ENCODE measurements at regions not wholly inside any gene's neighbourhood (a gene's known extent, or its start where the extent isn't known, plus 50 kb on each side); places are given as distances from the start of the nearest gene placed in this dataset.
"Not testable (repeated sequence)": the region's sequence is repeated elsewhere in the genome, so short reads cannot be mapped to it uniquely, and the experiment has no call there.

DNA sequence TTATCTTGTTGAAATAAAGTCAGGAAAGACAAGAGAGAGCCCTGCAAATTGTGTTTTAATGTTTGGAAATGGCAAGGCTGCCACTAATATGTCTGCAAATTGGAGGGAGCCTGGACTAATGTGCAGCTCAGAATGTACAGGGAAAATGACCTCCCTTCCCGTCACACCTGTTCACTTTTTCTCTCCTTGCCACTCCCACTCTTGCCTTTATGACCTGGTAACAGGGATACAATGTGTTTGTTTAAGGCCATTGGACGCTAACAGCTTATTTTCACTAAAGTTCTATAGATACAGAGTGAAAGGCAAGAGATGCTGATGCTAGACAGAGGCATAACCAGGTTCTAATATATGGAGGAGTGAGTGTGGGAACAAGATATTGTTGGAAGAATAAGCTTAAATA, 203.9 kb downstream of the RAB38 start:
- DNase-seq (ENCODE audit: low read depth in 2 of 2) = no peak

DNA sequence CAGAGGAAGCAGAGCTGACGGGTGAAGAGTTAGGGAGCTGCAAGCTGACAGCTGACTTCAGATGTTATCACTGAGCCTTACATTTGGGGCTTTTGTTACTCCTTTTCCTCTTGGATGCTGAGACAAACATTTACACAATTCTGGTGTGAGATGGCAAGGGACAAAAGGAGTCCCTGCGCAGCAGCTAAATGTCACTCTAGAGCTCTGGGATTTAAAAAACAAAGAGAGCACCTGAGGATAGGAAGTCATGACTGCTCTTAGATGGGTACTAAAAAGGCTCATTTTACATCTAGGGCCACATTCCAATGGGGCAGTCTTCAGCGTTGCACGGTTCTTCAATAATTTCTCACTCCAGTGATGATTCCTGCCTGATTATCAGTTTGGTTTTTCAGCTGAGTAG, 204.5 kb downstream of the RAB38 start:
- DNase-seq (ENCODE audit: low read depth in 2 of 2) = no peak

DNA sequence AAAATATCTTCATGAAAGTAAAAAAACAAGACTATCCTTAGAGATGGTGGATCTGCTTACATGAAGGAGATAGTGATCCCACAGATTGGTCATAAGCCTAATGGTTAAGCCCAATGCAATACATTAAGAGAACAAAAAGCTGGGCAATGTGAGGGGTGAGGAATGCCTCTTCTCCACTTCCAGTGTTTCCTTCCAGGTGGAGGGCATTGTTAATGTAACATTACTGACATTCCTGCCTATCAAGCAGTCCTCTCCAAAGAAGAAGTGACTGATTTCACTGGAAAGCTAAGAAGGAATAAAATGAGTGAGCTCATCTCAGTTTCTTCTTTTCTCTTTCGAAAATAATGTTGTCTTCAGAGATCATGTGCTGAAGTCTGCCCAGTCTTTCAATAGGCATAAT, 207.8 kb downstream of the RAB38 start:
- DNase-seq (ENCODE audit: low read depth in 2 of 2) = no peak

DNA sequence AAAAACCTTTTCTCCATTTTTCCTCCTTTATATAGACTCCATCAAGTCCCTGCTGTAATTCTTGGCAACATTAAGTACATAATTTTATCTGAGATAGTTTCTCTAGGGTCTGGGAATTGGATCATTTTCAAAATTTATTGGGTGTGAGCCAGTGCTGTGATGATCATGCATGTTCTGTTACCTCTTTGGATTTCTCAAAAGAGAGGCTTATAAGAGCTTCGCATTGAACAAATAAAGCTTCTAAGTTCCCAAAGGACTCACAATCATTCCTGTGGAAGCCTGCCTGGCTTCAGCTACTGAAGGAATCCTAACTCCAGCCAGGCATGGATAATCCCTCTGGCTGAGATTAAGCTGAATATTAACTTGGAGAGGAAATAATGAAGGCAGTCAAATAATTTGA, 208.5 kb downstream of the RAB38 start:
- no peak for DNase-seq (ENCODE audit: low read depth in 2 of 2)

DNA sequence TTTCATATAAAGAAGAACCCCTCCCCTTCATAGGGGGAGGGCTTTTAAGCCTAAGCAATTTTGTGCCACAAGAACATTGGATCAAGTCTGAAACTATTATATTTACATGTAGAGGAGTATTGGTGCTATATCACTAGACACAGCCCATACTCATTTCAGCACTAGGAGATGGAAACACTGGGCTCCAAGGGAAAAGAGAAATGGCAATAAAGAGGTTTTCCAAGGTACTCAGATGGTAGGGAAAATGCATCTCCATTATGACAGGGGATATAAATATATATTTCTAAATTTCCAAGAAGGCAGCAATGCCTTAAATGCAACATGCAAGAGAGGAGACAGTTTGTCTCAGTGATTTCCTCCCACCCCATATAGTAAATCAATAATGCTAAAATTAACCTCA, 209.0 kb downstream of the RAB38 start:
- no peak for DNase-seq (ENCODE audit: low read depth in 2 of 2)

DNA sequence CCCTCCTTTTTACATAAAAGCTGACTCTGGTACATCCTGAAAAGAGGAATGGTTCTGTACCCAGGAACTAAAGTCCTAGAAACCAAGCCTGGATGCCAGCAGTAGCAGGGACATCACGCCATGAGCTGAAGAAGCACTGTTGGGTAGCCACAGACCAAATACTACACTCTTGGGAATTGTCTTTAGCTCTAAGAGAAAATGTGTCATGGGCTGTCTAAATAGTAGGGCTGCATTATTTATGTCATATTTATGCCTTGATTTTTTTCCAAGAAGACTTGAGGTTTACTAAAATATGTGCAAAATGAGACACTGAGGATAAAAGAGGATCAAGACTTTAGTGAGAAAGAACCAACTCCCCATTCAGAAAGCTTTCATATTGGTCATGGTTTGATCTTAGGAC, 213.6 kb downstream of the RAB38 start:
- no peak for DNase-seq (ENCODE audit: low read depth in 2 of 2)

DNA sequence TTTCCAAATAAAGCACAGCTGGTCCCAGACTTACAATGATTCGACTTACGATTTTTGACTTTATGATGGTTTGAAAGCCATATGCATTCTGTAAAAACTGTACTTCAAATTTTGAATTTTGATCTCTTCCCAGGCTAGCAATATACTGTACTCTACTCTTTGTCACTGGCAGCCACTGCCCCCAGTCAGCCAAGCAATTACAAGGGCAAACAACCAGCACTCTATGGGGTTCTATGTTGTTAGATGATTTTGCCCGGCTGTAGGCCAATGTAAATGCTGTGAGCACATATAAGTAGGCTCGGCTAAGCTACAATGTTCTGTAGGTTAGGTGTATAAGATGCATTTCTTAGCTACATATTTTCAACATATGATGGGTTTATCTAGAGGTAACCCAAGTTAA, 217.3 kb downstream of the RAB38 start:
- no peak for DNase-seq (ENCODE audit: low read depth in 2 of 2)

DNA sequence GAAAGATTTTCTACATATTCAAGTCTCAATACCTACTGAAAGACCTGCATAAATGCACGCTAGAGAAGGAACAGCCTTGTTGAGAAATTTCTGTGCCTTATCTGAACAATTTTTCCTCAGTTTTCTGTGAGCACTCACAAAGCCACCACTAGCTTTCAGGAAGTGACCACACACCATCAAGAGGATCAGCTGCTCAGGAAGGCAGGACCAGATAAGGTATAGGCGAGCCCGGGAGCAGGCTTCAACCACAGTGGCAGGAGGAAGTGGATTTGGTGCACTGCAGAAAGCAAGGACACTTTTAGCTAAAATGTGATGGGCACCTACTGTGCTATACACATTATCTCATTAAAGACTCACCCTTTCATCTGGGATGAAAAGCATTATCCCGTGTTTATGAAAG, 220.8 kb downstream of the RAB38 start:
- DNase-seq (ENCODE audit: low read depth in 2 of 2) = no peak

DNA sequence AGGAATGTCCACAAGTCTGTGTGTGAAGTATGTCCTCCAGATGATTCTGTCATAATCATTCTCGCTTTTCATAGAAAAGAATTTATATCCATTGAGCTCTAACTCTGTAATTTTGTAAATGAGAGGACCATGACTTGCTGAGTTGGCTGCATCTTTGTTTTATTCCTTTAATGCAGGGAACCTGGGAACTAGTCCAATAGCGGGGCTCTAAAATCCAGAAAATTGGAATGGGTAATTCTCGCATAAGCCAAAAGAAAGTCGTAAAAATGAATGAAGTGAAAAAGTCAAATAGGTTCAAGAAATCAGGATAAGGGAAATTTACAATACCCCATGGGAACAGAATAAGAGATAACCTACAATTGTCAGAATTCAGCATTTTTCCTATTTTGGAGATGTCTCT, 232.5 kb downstream of the RAB38 start:
- DNase-seq (ENCODE audit: low read depth in 2 of 2) = no peak

DNA sequence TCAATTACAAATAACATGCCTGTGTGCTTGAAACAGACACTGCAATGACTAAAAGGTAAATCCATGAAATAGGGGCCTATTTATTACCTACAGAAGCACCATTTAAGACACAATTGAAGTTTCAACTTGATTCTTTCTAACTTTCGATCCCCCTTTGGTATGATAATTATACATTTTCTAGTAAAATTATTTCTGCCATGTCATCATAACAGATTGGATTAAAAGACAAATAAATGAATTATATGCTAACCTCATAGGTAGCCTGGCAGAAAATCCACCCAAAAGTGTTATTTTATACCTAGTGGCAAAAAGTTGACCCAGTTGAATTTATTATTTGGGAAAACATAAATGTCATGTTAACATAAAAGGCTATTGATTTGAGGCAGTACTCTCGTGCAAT, 241.1 kb downstream of the RAB38 start:
- DNase-seq (ENCODE audit: low read depth in 2 of 2) = no peak

DNA sequence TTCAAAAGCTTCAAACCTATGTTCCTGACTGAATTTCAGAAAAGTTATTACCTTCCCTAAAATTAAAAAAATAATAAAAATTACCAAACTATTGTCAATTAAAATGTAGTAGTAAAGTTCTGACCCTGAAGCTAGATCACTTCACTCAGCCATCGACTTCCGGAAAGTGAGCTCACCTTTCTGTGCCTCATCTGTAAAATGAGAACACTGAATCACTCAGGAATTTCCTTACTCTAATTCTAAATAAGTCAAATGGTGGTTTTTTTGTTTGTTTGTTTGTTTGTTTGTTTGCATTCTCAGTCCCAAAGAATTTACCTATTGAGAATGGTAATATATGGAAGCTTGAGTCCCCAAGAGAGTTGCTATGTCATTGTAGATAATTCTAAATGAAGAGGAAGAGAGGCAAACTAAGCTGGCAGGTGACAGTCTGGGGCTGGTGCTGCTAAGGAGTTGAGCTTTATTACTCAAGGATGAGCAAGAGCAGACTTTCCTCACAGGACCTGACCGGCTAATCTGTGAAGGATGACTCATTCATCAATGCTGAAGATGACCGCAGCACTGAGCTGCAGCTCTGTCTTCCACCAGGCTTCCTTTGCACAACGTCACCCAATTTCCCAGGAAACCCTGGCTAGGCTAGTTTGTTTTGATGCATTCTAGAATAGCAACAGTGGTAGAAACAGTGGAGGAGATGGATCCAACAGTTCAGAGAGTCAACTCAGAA, 248.8 kb downstream of the RAB38 start:
- DNase-seq (ENCODE audit: low read depth in 2 of 2) = no peak

DNA sequence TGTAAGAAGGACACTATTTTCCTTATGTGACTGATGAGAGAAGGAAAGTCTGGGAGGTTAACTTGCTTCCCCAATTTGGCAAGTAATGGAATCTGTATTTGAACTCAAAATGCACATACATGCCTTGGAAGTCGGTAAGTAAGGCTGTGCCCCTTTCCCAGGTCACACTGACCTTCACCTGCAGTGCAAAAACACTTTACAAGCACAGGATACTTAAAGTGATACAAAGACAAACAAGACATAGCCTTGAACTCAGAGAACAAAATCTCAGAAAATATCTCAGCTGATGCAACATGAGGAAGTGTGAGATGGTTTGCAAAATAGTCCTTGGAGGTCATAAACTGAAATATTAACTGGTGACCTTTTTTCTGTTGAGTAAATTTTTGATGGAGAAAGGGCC, 251.1 kb downstream of the RAB38 start:
- DNase-seq (ENCODE audit: low read depth in 2 of 2) = no peak

DNA sequence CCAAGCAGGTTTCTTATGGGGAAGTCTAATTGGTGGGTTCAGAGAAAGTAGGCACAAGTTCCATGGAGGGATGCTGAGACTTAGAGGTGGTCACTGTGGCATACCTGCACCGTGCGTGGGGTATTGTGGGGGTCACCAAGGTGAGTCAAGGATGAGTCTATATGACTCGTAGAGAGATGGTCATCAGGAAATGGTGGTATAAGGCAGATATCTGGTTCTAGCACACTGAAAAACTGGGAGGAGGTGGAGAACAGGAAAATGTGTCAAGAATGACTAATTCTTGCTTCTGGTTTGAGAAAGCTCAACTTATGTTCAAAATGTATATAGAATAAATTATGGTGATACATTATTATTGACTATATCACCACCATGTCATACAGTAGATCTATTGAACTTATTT, 258.1 kb downstream of the RAB38 start:
- no peak for DNase-seq (ENCODE audit: low read depth in 2 of 2)

DNA sequence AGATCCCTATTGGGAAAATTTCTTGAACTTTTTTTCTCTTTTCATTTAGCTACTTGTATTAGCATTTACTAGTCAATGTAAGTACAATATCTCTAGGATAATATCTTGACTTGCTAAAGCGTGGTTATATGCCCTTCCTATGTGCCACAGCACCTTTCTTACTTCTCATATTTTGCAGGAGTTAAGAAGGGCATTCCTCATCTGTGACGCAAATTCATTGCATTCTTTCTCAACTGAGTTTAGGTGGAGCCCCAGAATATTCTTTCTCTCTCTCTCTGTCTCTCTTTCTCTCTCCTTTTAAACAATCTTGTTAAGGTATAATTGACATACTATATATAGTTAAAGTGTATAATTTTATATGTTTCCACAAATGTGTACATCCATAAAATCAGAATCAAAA, 266.1 kb downstream of the RAB38 start:
- no peak for DNase-seq (ENCODE audit: low read depth in 2 of 2)

DNA sequence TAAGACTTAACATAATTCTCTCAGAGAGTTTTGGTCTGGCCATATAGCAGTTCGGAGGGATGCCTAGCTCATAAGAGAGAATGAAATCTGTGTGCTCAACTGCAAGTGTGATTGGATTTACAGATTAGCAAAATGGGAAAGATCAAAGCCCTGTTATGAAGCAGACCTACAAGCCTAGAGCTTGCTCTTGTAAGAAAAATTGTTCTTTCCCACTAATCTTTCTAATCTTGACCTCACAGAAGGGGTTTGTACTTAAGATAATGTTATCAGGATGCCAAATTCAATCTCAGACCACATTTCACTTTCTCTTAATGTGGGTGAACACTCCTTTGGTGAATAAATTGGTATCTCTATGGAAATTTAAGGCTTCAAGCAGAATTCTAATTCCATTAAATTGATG, 267.2 kb downstream of the RAB38 start:
- no peak for DNase-seq (ENCODE audit: low read depth in 2 of 2)

DNA sequence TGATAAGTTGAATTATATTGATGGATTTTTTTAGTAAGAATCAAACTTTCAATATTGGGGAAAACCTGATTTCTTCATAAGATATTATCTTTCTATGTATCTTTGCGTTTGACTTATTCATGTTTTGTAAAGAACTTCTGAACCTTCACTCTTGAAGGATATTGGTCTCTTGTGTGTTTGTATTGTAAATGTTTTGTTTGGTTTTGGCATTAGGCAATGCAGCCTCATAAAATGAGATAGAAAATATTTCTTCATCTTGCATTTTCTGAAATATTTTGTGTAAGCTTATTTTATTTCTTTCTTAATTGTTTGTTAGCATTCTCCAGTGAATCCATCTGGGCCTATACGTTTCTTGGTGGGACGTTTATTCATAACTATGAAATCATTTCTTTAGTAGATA, 271.9 kb downstream of the RAB38 start:
- DNase-seq (ENCODE audit: low read depth in 2 of 2) = no peak

DNA sequence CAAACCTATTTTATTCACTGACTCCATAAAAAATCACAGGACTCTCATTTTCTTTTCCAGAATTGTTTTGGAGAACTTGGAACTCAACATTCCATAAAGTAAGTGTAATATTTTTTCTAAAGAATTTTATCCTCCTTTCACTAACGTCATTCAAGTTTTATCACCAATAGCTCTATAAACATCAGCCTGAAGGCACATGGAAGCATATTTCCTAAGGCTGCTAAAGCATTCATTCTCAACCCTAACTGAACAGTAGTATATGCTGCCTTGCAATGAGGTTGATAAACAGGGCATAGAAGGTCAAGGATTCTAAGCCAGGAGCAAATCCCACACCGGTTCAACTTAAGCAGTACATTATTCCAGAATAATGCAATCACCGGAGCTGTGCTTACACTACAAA, 273.9 kb downstream of the RAB38 start:
- DNase-seq (ENCODE audit: low read depth in 2 of 2) = no peak

DNA sequence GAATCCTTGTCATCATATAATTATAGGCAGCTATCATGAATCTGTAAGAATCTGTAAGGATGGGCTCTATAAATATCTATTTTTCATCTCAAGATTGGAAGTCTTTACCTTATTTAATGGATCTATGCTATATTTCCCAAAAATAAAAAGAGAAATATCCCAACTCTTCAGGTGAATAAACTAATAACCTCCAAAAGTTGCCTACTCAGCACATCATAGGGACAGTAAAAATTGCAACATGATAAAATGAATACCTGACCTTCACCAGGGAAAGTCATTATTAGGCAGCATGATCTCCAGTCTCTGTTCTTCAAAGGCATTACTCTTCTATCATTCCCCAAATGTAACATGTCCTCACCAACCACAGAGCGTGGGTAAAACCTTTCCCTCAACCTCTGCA, 277.3 kb downstream of the RAB38 start:
- no peak for DNase-seq (ENCODE audit: low read depth in 2 of 2)

DNA sequence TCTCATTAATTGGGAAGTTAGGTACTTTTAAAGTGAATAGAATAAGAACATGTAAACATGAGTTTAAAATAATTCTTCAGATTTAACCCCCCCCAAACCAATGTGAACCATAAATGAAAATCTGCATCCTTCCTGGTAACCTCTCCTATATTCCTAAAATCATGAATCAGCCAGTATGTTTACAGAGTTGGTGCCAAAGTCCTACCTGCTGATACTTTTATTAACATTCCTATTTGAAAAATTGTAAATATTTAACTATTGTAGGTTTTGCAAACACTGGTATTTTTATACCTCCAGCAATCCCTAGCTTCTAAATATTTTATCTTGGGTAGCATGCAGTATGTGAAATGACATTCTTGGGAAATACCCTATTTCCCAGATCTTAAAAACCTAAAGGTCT, 278.2 kb downstream of the RAB38 start:
- no peak for DNase-seq (ENCODE audit: low read depth in 2 of 2)

DNA sequence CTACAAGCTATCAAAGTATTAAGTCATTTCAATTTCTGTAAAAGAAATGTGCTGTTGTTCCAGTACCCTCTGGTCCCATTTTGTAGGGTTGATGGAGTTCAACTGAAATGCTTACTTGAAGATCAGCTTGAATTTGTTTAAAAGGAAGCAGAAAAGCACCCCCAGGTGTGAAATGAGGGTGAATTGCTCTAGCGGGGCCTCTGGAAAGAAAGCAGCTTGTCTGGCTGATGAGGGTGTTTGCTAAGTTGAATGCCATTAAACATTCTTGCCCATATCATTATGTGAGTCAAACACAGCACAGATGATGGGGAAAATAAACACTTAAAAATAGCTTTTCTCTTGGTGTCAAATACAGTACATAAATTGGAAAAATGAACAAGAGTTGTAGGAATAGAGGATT, 280.3 kb downstream of the RAB38 start:
- no peak for DNase-seq (ENCODE audit: low read depth in 2 of 2)

DNA sequence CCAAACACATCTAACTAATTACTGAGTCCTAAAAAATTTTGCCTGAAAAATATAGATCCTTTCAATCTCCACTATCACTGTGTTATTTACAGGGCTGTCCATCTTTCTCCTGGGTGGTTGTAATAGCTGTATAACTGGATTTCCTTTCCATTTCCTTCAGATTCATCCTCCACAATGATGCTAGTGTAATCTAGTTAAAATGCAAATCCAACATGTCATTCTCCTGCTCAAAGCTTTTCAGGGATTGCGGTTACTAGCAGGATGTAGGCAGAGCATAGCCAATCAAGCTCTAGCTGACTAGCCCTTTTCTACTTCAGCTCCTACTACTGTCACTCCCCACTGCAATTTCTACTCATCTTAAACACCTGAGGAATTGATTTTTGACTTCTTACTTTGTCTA, 283.0 kb downstream of the RAB38 start:
- no peak for DNase-seq (ENCODE audit: low read depth in 2 of 2)

DNA sequence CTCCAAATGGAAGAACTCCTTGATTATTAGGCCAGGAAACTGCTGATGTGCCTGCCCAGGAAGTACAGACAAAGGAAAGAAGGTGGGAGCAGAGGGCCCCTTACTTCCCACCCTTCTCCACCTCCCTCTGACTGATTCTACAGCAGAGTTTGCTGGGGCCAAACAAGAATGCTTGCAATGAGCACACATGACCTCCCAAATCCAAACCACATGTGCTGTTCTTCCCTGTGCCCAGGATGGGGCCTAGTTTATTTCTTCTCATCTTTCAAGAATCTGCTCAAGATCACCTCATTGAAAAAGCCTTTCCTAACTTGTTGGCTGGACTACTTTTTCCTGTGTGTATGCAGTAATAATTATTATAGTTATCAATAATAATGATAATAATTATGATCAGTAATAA, 286.1 kb downstream of the RAB38 start:
- DNase-seq (ENCODE audit: low read depth in 2 of 2) = no peak

DNA sequence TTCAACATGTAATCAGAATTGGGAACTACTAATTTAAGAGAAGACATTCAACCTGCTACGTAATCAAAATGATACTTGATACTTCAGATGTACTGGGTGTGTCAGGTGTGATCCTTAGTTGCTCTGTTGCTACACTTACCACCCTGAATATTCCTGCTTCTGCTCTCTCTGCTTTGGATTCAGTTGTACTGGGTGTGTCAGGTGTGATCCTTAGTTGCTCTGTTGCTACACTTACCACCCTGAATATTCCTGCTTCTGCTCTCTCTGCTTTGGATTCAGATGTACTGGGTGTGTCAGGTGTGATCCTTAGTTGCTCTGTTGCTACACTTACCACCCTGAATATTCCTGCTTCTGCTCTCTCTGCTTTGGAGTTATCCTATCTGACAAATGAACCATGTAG, 290.2 kb downstream of the RAB38 start:
- DNase-seq (ENCODE audit: low read depth in 2 of 2) = not testable (repeated sequence)

DNA sequence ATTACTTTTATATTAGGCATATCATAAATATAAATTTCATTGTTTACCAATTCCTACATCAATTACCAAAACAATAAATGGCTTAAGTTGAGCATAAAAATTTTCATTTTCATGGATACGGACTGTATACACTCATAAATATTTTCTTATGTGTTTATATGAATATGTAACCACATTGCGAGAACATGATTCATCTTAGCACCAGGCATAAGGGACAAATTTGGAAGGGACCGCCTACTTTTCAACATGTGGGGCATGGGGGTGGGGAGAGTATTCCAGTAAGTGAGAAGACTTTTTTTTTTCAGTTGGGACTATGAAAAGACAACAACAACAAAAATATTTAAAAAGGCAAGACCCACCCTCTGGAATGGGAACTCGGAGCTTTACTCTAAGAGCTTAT, 296.1 kb downstream of the RAB38 start:
- no peak for DNase-seq (ENCODE audit: low read depth in 2 of 2)
